ENCODE measurements at regions not wholly inside any gene's neighbourhood (a gene's known extent, or its start where the extent isn't known, plus 50 kb on each side); places are given as distances from the start of the nearest gene placed in this dataset.

DNA sequence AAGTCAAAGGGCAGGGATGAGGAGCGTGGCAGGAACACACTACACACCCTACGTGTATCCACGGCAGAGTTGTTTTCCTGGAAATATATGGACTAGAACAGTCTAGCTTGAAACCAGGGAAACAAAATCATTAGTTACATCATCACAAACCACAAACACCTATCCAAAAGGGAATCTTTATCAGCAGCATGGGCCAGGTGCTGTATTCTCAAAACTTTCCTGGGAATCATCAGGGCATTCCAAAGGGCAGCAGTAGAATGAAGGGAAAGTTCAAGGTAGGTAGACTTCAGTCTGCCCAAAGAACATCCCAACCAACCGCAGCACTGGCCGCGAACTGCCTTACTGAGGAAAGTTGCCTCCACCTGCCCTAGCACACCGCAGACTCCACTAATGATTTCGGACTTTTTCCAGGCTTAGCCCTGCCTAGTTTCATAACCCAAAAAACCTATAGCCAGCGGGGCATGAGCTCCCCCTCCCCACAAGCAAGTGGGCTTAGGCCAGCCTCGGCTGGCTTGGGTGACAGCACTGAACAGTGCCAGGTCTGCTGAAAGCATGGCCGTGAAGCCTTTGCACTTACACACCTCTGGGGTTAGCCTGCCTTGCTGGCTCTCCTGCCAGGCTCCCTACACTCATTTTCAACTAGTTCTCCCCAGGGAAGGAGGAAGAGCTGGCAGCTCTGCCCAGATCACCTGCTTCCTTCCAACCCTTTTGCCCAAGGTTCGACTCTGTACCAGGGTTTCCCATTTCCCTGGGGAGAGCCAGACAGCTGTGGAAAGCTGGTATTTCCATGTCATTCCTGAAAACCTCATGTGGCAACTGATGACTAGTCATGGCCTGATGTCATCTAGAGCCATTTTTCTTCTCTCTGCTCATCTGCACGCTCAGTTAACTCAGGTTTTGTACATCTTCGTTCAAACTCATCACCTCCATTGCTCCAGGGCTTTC, 77.3 kb upstream of the UBAC2 start:
- no peak for DNase-seq (ENCODE audit: low read depth in 3 of 3)

DNA sequence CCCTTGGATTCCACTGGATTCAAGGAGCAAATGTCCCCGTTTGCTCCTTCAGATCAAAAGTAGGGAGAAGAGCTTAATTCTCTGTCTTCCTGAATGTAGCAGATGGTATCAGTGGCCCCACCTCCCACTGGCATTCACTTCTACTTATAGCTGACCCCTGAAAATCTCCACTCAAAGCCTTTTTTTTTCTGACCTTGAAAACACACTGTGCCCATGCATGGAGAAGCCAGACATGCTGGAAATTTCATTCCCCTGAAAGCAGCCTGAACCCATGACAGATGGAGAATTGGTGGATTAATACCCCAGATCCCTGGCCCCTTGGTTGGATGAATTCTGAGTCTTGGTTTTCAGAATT, 76.6 kb upstream of the UBAC2 start:
- DNase-seq (ENCODE audit: low read depth in 3 of 3), result no peak

DNA sequence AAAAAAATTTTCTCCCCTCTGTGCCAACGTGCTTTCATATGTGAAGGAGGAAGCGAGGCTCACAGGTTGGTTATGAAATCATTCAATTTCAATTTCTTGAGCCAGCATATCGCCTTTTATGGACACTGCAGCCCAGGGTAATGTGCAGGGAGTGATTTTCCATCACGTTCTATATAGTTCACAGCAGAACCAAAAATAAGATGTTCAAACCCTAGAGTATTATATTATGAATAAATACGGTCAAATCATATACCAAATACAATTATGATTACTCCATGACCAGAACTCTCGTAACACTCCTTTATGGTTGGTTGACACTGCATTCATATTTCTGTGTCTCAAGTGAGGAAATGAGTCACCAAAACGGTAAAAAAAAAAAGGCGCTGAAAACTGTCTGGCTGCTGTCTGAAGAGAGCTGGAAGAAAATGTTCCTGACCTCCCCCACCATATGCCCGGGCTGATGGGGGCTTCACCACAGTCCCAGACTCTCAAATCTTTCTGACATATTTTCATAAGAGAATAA, 75.8 kb upstream of the UBAC2 start:
- no peak for DNase-seq (ENCODE audit: low read depth in 3 of 3)

DNA sequence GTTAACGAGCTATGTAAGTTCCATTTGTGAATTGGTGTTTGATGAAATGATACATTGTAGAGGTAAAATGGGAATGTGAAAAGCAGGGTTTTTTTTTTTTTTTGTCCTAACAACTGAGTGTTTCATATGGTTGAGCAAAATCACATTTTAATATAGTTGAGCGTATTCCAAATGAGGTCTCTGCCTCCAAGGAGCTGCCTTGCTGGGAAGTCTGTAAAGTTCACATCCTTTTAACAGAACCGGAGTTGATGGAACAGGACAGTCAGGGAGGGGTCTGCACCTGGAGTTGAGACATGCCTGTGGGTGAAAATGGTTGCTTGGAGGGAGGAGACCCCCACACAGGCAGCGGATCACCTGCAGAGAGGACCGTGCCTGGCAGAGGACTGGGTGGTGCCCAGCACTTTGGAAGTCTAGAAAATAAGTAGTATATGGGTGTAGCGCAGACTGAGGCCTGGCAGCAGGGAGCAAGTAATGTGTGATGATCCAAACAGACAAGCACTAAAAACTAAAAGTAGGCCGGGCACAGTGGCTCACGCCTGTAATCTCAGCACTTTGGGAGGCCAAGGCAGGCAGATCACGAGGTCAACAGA, 75.2 kb upstream of the UBAC2 start:
- DNase-seq (ENCODE audit: low read depth in 3 of 3), result no peak

DNA sequence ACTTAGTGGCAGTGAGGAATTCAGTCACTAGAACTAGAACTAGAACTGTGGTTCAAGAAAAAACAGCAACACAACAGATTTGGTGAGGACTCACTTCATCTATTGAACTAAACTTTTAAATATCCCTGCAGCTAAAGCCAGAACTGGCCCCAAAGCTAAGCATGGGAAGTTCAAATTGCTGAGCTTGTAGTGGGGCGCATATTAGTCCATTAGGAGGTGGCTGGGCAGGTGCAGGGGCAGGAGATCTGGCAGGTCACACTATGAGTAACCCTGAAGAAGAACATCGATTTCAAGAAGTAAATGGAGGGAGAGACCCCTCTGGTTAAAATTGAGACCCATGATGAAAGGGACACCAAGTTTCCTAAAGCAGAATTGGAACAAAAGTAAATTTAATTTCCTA, 73.8 kb upstream of the UBAC2 start:
- DNase-seq (ENCODE audit: low read depth in 3 of 3), result no peak

DNA sequence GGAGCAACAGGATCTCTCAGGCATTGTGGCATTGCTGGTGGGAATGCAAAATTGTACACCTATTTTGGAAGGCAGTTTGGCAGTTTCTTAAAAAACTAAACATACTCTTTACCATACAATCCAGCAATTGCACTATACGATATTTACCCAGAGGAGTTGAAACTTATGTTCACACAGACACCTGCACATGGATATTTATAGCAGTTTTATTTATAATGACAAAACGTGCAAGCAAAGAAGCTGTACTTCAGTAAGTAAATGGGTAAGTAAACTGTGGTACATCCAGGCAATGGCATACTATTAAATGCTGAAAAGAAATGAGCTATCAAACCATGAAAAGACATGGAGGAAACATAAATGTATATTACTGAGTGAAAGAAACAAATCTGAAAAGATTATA, 71.6 kb upstream of the UBAC2 start:
- no peak for DNase-seq (ENCODE audit: low read depth in 3 of 3)

DNA sequence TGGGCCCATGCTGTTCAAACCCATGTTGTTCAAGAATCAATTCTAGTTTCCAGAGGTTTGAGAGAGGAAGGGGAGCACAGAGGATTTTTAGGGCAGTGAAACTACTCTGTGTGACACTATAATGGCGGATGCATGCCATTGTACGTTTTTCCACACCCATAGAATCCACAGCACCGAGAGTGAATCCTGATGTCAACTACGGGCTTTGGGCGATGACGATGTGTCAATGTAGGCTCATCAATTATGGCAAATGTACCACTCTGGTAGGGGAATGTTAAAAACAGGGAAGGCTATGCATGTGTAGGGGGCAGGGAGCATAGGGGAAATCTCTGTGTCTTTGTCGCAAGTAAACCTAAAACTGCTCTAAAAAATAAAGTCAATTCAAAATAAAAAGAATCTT, 70.7 kb upstream of the UBAC2 start:
- DNase-seq (ENCODE audit: low read depth in 3 of 3), result no peak

DNA sequence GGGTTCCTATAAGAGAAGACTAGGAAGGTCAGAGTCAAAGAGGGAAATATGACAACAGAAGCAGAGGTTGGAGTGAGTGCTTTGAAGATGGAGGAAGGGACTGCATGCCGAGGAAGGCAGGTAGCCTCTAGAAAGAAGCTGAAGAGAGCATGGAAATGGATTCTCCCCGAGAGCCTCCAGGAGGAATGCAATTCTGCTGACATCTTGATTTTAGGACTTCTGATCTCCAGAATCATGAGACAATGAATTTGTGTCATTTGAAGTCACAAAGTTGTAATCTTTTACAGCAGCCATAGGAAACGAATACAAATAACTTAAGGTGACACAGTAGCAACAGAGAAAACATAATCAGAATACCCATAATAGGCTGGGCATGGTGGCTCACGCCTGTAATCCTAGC, 69.2 kb upstream of the UBAC2 start:
- no peak for DNase-seq (ENCODE audit: low read depth in 3 of 3)

DNA sequence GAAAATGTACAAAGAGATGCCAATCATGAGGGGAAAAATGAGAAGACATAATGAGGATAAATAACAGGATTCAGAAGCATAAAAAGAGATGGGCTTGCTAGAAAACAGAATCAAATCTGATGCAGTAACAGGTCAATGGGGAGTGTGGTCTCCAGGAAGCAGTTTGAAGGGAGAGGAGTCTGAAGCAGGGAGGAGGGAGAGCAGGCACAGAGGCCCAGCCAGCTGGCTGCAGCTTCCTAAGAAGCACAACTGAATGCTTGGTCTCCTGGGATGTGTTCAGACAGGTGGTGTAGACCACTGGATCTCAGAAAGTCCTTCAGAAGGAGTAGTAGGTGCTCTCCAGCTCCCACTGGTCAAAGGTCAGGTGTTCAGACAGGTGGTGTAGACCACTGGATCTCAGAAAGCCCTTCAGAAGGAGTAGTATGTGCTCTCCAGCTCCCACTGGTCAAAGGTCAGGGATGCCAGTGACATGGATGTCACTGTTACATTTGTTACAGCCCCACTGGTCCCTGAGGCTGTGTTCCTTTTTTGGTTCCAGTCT, 68.3 kb upstream of the UBAC2 start:
- no peak for DNase-seq (ENCODE audit: low read depth in 3 of 3)

DNA sequence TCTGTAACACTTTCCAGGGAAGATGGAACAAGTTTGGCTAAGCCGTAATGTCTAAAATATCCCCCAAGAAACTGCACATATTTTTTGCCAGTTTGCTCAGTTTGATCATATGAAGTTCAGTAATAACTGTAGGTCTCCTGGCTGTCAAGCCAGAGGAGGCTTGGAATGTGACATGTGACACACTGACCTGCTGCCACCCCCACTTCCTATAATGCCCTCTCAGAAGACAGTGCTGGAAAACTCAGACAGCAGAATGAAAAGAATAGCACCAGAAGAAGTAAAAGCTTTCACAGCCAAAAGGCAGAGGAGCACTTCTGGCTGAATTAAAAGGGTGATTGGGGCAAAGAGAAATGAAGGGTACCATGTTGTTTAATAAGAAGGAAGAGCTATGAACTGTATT, 67.4 kb upstream of the UBAC2 start:
- DNase-seq (ENCODE audit: low read depth in 3 of 3), result no peak

DNA sequence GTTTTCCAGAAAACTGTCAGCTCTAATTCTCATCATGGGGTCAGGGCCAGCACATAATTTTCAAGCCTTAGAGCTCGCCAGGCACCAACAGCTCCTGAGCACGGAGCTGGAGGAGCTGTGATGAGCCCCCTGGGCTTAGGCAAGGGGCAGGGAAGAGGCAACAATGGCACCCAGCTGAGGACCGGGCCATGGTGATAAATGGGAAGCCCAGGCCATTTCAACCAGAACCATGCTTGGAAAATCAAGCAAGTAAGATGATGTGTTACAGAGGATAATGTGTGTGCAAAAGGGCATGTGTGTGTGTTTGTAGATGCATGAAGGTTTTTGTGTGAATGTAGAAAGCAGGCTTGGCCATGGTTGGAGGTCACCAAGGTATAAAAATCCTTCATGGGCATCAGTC, 66.8 kb upstream of the UBAC2 start:
- DNase-seq (ENCODE audit: low read depth in 3 of 3), result no peak

DNA sequence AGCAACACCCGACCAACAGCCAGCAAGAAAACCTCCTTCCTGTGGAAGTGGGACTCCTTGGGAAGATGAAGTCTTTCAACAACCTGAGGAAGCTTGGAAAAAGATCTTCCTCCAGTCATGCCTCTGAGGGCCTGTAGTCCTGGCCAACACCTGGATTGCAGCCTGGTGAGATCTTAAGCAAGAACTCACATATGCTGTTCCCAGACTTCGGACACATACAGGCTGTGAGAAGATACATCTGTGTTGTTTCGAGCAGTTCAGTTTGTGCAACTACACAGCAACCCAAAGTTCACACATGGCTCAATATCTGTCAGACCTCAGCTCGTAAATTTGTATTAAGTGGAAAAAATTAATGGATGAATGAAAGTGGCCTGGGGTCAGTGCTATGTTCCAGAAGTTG, 65.1 kb upstream of the UBAC2 start:
- DNase-seq (ENCODE audit: low read depth in 3 of 3), result no peak

DNA sequence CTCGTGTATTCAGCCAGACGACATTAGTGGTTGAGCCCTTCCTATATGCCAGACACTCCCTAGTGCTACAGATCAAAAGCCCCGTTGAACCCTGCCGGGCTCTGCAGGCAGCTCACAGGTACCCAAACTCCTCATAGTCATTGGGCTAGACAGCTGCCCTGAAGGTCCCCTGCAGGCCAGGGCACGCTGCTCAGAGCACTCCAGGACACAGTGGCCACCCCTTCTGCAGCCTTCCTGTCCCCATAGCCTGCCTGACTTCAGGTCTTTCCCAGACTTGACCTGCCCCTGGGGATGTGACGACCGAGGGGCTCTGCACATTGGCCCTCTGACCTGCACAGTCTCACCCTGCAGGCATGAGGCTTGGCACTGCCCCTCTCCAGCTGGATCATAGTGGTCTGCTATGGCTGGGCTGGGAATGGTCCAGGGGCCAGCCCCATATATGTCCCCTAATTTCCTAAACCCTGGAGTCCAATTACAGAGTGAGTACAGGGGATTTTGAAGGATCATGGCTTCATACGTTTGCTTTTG, 64.2 kb upstream of the UBAC2 start:
- DNase-seq (ENCODE audit: low read depth in 3 of 3), result no peak

DNA sequence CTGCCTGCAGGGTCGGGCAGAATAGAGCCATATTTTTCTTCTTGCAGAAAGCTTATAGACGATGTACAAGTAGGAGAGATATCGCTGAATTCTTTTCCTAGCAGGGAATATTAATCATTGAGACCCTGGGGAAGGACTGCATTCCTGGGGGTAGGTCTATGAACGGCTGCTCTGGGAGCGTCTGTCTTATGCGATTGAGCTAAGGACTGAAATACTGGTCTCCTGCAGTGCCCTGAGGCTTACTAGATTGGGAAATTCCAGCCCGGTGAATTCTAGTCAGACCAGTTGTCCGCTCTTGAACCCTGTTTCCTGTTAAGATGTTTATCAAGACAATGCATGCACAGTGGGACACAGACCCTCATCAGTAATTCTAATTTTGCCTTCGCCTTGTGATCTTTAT, 59.8 kb upstream of the UBAC2 start:
- DNase-seq (ENCODE audit: low read depth in 3 of 3), result no peak

DNA sequence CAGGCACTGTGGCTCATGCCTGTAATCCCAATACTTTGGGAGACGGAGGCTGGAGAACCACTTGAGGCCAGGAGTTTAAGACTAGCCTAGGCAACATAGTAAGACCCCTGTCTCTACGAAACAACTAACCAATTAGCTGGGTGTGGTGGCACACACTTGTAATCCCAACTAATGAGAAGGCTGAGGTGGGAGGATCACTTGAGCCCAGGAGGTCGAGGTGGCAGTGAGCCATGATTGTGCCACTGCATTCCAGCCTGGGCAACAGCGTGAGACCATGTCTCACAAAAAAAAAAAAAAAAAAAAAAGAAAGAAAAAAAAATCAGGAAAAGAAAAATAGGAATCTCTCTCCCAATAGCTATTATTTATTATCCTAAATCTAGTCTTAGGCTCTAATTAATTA, 56.8 kb upstream of the UBAC2 start:
- DNase-seq (ENCODE audit: low read depth in 3 of 3), result no peak

DNA sequence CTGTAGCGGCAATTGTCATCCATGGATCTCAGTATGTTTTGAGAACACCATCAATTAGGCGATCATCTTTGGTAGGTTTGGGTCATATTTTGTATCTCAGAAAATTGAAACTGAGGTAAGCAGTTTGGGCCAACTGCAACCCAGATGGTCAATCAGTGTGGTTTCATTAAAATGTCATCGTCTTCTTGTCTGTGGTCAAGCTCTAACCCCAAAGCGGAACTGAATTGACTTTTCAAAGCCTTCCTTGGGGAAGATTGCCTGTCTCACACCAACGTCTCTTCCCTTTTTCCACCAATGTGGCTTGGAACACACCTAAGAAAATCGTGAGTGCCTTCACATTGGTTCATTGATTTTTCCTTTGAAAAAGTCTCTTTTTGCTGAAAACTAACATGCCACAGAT, 56.3 kb upstream of the UBAC2 start:
- no peak for DNase-seq (ENCODE audit: low read depth in 3 of 3)

DNA sequence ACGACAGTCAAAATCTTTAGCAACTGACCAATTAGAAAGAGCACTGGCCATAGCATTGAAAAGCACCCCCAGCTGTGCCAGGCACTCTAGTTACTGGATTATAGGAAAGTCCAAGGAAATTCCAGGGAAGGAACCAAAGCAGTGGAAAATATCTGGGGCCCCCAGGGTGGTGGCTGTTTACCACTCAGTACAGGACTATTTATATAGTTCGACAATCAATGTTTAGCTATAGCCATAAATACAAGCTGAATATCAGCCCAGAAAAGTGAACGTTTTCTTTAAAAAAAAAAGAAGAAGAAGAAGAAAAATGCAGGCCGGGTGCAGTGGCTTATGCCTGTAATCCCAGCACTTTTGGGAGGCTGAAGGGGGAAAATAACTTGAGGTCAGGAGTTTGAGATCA, 55.2 kb upstream of the UBAC2 start:
- DNase-seq (ENCODE audit: low read depth in 3 of 3), result no peak

DNA sequence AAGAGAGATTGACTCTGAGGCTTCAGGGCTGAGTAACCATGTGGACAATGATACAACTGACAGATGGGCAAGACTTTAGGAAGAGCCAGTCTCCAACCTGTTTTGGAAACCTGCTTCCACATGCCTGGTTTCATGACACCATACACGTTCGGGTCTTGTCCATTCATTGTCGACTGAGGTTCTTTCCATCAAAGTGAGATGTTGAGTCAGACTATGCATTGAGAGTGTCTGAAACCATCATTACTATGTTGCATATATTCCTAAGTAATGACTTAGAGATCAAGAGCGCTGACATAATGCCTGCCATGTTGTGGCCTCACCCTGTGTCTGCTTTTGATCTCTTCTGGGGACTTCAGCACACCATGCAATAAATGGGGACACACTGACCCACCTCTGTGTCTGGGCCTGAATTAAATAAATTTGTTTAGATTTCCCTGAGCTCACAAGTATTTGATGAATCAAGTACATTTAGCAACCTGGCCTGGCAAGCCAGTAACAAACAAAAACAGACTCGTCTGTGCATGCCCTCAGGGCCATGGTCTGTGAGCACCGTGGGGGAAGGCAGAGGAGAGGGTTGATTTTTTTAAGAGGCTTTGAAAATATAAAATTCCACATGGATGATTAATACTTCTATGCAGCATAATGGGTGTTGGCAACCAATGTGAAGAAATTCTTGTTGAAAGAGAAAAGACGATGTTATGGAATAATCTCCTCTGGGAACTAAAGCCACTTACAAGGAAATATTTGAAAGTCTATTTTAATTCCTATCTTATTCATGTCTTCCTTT, 49.9 kb upstream of the UBAC2 start:
- no peak for DNase-seq (ENCODE audit: low read depth in 3 of 3)

Measured in stimulated activated CD4-positive, alpha-beta T cell treated with anti-CD3 and anti-CD28 coated beads, TNF-alpha, amount 100 ng/mL, for 4 hours (primary cell).